Frontal cortex (tissue), 3 donors: ENCODE measurements at regions not wholly inside any gene's neighbourhood (a gene's known extent, or its start where the extent isn't known, plus 50 kb on each side); places are given as distances from the start of the nearest gene placed in this dataset.
A peak's percentile ranks its signal among the peaks of the same experiment; 100 is the strongest.

ENCODE experiments used
- DNase-seq, 2 donors: peaks; one replicate each; pipeline ENCODE4 v3.0.0; 2012; ENCODE audit warnings: low spot score in 2 of 2
- FAIRE-seq: peaks from 2 replicates; lab custom pipeline; 2012; peaks lifted over from hg19 to GRCh38; lab: Jason Lieb, UNC
- donor health status: control.
- donor health status: control.
- donor health status: control.

DNA sequence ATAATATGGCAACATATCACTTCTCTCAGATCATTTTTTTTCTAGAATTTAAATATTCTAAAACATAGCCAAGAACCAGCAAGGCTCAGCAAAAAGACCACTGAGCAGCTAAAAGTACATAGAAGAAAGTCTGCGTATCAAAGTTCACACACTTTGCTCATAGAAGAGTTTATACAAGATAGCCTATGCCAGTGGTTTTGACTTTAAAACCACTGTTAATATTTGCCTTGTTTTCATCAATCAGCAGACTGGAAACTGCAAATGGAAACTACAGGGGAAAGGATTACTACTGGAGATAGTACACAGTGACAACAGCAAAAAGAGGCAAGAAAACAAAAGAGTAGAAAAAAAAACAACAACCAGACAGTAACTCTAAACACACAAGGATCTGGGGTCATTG lies 483.3 kb downstream of the ZSWIM6 start:
- DNase-seq: no peak
- FAIRE-seq: no peak

DNA sequence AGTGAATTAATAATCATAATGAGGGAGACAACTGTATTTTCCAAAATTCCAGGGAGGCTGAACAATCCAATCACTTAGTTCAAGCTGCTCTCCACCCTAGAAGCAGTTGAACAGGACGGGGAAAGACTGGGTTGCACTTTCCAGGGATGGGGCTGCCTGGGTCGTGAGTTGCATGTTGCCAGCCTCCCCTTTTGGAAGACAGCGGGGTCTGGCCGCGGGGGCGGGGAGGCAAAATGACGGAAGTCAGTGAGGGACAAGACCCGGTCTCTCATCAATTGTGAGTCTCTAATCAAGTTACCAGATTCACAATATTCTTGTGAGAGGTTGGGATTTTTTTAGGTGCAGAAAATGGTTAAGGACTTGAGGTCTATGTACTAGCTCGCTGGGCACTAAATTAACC lies 484.1 kb downstream of the ZSWIM6 start:
- DNase-seq (no peak), FAIRE-seq (no peak)

- DNase-seq (no peak), FAIRE-seq (no peak)
These were observed 484.8 kb downstream of the ZSWIM6 start for GRCh38 chr5:61816585-61817450.

DNA sequence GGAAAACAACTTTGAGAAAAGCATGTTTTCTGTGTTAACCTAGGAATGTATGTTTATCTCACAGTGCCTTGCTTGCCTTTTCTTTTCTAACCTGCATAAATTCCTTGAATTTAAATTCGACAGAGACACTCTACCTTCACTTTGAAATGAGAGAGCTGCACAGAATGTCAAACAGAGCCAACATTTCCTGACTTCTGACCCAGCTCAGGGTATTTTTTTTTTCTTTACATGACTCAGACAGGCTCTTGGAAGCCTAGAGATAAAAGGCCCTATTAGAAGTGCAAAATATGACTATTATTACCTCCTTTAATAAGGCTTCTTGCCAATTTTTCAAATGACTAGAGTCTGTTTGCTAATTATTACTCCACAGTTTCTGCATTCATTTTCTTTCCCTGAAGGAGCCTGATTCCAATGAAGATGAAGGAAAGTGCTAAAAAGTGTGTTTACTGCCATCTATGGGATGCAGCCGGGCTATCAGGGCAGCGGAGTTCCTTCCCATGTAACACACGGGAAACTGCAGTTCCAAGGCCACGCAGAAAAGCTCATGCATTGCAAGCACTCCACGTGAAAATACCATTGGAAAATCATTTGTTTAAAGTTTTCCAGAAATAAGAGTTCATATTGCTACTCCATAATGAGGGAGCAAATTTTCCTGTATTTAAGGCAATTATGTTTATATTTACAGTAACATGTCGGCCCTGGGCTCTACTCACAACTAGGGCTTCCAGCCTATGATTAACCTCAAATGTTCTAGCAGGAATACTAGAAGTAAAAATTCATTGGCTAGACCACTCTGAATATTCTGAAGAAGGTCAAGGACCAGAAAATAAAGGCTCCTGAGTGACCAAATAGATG lies 485.6 kb downstream of the ZSWIM6 start:
- DNase-seq (peak; percentile 5 to 34), FAIRE-seq (peak; percentile 40)

GRCh38 chr5:61820836-61821235 lies 485.2 kb upstream of the KIF2A start:
- no peak for FAIRE-seq

GRCh38 chr5:61821561-61821960 lies 484.4 kb upstream of the KIF2A start:
- no peak for DNase-seq

More at GRCh38 chr5:61820836-61821235, 485.2 kb upstream of the KIF2A start:
- no peak for DNase-seq

DNA sequence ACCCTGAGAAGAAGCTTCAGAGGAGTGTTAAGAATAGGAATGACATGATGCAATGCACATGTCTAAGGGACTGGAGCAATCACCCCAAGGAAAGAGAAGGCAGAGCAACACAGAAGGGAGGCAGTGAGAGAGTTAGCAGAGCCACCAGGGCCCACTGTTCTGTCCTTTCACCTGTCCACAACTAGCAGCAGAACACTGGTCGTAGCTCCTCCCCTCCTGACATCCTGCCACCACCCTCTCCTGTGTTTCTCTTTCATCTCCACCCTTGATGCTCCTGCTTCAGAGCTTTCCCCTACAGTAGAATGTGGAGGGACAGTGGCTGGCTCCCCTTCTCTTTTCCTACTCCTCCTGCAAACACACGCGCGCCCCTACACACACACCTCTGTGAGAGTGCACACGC lies 483.4 kb upstream of the KIF2A start:
- FAIRE-seq: no peak
- DNase-seq: no peak

More at GRCh38 chr5:61821561-61821960, 484.4 kb upstream of the KIF2A start:
- no peak for FAIRE-seq

DNA sequence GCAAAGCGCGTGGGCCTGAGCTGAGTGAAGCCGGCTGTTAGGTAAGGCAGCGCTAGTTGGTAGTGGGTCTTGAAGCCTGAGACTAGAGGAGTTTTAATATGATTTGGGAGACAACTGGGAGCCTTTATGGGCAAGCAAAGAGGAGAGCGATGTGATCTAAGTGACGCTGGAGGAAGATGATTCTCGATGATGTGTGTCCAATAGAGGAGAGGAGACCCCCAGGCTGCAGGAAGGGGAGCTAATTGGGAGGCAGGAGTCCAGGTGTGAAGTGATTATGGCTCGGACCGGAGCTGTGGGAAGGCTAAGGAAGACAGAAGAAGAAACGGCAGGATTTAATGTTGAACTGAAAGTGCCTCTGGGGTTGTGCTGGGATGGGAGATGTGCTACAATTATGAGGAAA lies 482.9 kb upstream of the KIF2A start:
- FAIRE-seq: no peak

GRCh38 chr5:61823781-61824180 lies 482.2 kb upstream of the KIF2A start:
- DNase-seq (no peak), FAIRE-seq (no peak)

More for the DNA sequence above, 482.9 kb upstream of the KIF2A start:
- DNase-seq: no peak

DNA sequence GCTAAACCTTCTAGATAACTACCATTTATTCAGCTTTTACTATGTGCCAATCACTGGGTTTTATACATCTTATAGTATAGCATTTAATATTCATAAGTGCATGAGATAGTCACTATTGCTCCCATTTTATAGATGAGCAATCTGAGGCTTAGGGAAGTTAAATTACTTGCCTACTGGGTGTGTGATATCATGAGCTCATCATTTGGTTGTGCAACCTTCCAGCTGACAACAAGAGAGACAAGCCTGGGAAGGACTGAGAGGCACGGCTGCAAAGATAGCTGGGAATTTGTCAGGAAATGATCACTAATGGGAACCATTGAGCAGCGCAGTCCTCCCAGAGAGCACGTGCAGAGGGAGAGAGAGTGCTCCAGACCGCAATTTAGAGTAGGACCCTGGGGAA lies 481.6 kb upstream of the KIF2A start:
- DNase-seq (no peak), FAIRE-seq (no peak)

- no peak for FAIRE-seq
- no peak for DNase-seq
These were observed 478.5 kb upstream of the KIF2A start for GRCh38 chr5:61827445-61827975.

- no peak for DNase-seq
- FAIRE-seq: no peak
These were observed 477.1 kb upstream of the KIF2A start for GRCh38 chr5:61828856-61829255.

DNA sequence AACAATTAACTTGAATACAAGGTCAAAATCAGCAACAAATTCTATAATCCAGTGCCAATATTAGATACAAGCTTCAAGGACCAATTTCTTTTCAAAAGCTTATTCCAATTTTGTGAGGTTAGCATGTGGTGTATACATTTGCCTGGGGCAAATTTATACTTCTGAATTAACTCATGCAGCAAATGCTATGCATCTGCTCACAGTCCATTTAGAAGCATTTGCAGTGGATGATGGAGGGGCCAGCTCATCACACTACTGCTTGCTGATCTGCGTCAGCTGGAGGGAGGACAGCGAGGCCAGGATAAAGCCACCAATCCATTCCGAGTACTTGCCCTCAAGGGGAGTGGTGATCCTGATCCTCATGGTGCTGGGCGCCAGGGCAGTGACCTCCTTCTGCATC lies 474.3 kb upstream of the KIF2A start:
- DNase-seq: no peak
- no peak for FAIRE-seq

- DNase-seq (no peak), FAIRE-seq (no peak)
These were observed 468.2 kb upstream of the KIF2A start for GRCh38 chr5:61837788-61838187.

DNA sequence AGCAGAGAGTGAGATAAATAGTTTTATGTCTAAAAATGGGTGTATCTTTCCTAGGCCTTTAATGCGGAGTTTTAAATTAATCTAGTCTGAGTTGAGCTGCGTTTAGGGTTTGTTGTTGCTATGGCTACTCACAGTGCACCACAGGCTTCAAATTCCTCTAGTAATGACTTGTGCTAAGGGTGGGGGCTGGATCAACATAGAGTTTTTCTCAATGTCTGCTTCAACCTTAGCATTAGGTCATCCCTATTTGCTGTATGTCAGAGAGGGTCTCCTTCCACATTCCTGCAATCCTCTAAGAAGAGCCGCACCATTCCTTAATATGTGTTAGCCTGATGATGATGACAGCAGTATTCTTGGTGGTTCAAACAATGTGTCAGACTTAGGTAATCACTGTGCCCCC lies 465.6 kb upstream of the KIF2A start:
- no peak for FAIRE-seq
- no peak for DNase-seq

DNA sequence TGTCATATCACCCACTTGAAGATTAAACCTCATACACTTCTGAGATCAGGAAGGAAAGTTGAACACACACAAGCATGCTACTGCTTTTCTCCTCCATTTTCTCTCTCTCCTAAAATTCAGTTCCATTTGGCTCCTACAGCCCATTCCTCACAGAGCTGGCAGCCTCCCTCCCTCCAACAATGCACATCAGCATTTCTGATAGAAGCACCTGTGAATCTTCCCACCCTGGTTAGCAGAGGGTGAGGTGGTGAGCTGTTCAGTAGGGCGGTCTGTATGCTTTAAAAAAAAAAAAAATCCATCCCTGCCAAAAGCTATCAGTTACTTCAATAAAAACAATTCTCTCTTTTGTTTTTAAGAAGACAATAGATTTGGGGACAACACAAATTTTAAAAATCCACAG lies 463.2 kb upstream of the KIF2A start:
- DNase-seq (no peak), FAIRE-seq (no peak)

GRCh38 chr5:61850696-61851095 lies 455.3 kb upstream of the KIF2A start:
- FAIRE-seq: no peak
- no peak for DNase-seq

DNA sequence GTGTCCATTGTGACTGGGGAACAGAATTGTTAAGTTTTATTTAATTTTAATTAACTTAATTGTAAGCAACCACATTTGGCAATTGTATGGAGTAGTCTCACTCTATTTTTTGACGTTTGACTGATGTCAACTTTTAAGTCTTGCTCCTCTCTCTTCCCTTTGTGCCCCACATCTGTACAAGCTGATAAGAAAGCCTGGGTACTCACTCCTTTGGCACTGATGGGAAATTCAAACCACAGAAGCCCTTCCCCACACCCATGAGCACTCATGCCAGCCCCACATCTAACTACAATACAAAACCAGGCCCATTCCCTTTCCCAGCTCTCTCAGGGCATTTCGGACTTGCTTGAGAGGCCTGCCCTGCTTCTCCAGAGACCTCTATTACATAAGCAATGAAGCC lies 451.5 kb upstream of the KIF2A start:
- FAIRE-seq (no peak), DNase-seq (no peak)

DNA sequence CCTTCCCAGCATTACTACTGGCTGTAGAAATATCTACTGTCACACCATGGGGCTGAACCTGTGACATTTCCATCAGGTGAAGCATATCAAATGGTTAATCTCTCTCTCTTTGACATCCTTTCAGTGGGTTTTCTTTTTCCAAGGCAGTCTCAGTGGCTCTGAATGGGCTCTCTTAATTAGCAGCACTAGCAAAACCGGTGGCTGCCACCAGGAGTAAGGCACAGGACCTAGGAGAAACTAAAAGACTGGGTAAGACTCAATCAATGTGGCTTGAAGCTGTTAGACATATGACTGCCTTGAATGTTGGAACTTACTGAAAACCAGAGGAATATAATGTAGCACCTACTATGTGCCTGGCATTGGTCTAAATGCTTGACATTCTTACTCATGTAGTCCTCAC lies 445.0 kb upstream of the KIF2A start:
- FAIRE-seq: no peak

DNA sequence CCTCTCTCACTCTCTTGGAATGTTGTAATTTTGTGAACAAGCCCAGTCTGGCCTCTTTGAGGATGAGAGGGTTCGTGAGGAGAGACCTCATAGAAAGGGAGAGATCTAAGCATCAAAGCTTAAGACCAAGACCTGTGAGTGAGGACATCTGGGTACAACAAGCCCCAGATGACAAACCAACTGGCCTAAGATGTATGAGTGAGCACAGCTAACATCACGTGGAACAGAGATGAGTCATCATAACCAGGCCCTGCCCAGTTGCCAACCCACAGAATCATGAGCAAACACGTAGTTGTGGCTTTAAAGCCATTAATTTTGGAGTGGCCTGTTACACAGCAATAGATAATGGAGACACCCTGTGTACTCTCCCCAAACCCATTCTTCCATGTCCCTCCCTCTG lies 439.1 kb upstream of the KIF2A start:
- no peak for FAIRE-seq

More for the DNA sequence above, 445.0 kb upstream of the KIF2A start:
- DNase-seq: no peak

DNA sequence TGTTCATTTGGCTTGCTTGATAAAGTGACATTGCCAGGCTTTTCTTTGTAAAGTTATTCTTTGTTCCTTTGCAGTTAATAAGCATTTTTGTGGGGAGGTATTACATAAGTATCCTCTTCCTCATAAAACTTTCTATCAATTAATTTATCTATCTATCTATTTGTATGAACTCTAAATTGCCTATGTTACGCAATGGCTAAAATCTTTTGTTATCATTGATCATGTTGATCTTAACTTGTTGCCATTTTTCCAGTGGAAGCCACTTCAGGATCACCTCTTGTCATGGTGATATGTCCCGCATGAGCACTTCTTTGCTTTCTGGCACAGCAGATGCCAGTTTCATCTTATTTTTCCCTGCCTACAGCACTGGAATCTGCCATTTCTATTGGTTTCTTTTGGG lies 436.7 kb upstream of the KIF2A start:
- DNase-seq (no peak), FAIRE-seq (no peak)

More for the DNA sequence above, 439.1 kb upstream of the KIF2A start:
- DNase-seq: no peak
